ENCODE measurements at regions not wholly inside any gene's neighbourhood (a gene's known extent, or its start where the extent isn't known, plus 50 kb on each side); places are given as distances from the start of the nearest gene placed in this dataset.

- TF ChIP-seq CTCF (IDR thresholded peaks at IDR 0.05; ENCODE audit: low read depth, low read length, missing input control) (no peak), SP1 (IDR thresholded peaks at IDR 0.05) (no peak), RAD21 (IDR thresholded peaks at IDR 0.05) (no peak), EGR1 (IDR thresholded peaks at IDR 0.05; ENCODE audit: low read depth in 2 of 2) (no peak), JUND (IDR thresholded peaks at IDR 0.05) (no peak), REST (IDR thresholded peaks at IDR 0.05) (no peak), ZBTB33 (IDR thresholded peaks at IDR 0.05) (no peak), MAX (IDR thresholded peaks at IDR 0.05) (no peak), HNF4A (conservative IDR thresholded peaks at IDR 0.05) (no peak), TAF1 (conservative IDR thresholded peaks at IDR 0.05) (no peak), ATF3 (IDR thresholded peaks at IDR 0.05) (no peak), GABPA (IDR thresholded peaks at IDR 0.05 in 1 of 2, conservative IDR thresholded peaks at IDR 0.05 in 1 of 2) (no peak)
Measured at GRCh38 chr4:125481334-125482045, 166.7 kb downstream of the FAT4 start.
